GM12878 (cell line): ENCODE measurements at regions not wholly inside any gene's neighbourhood (a gene's known extent, or its start where the extent isn't known, plus 50 kb on each side); places are given as distances from the start of the nearest gene placed in this dataset.

Experiments
- BRCA1 ChIP-seq: IDR thresholded peaks from 2 replicates; pipeline ENCODE4 v1.6.1; 2011; ENCODE audit warnings: low read depth, low read length, improper control_type of control experiment
- CBFB ChIP-seq: IDR thresholded peaks from 2 replicates; pipeline ENCODE4 v1.6.1; 2016; ENCODE audit warnings: antibody characterized with exemption, low read depth
- CTCF ChIP-seq, 3 experiments: IDR thresholded peaks in 2 of 3; conservative IDR thresholded peaks in 1 of 3; 2 replicates each; pipeline ENCODE4 v1.5.1; 2011; ENCODE audit warnings: low read depth in 3 of 3, low read length in 3 of 3, mild to moderate bottlenecking in 3 of 3, control low read depth in 2 of 3, moderate library complexity in 2 of 3, inconsistent platforms in 1 of 3, mixed read lengths in 1 of 3; ENCODE audit not compliant: control insufficient read depth in 2 of 3, insufficient read depth in 1 of 3; ENCODE audit errors: extremely low read depth in 1 of 3
- HDAC2 ChIP-seq: fragments of 200-600 bp; sonication (generic); IDR thresholded peaks from 2 replicates; pipeline ENCODE4 v1.6.1; 2017
- HDGF ChIP-seq: fragments of 450-650 bp; IDR thresholded peaks from 2 replicates; pipeline ENCODE4 v1.6.1; 2016; ENCODE audit warnings: antibody characterized with exemption
- MEF2B ChIP-seq: fragments of 450-650 bp; IDR thresholded peaks from 2 replicates; pipeline ENCODE4 v1.6.1; 2018; ENCODE audit warnings: mild to moderate bottlenecking, moderate library complexity; ENCODE audit not compliant: partially characterized antibody, poor library complexity, severe bottlenecking
- NR2C2 ChIP-seq: IDR thresholded peaks from 2 replicates; pipeline ENCODE4 v1.6.1; 2011; ENCODE audit warnings: borderline replicate concordance, low read depth; ENCODE audit not compliant: control insufficient read depth, insufficient read length
- RFX5 ChIP-seq: IDR thresholded peaks from 2 replicates; pipeline ENCODE4 v1.6.1; 2011; ENCODE audit warnings: low read depth, low read length, improper control_type of control experiment
- SMARCA5 ChIP-seq: fragments of 450-650 bp; IDR thresholded peaks from 2 replicates; pipeline ENCODE4 v1.6.1; 2017; ENCODE audit warnings: mild to moderate bottlenecking

GRCh38 chrX:21305799-21306336 lies 68.3 kb upstream of the CNKSR2 start:
- no peak for TF ChIP-seq BRCA1
- TF ChIP-seq HDGF: no peak
- TF ChIP-seq CBFB: no peak
- TF ChIP-seq SMARCA5: no peak
- TF ChIP-seq CTCF (IDR thresholded peaks at IDR 0.05 in 2 of 3, conservative IDR thresholded peaks at IDR 0.05 in 1 of 3; ENCODE audit: control insufficient read depth in 2 of 3, extremely low read depth in 1 of 3, insufficient read depth in 1 of 3, low read depth in 3 of 3, low read length in 3 of 3): no peak
- TF ChIP-seq RFX5: no peak
- TF ChIP-seq HDAC2: no peak
- TF ChIP-seq NR2C2: no peak
- TF ChIP-seq MEF2B: no peak
